ENCODE measurements at regions not wholly inside any gene's neighbourhood (a gene's known extent, or its start where the extent isn't known, plus 50 kb on each side); places are given as distances from the start of the nearest gene placed in this dataset.

- no peak for DNase-seq (ENCODE audit: low spot score in 2 of 2)
- 82 to 89% methylated on average over 1 of the region's 1 CpG for WGBS, 2 donors
- intact Hi-C loops (cut with DNase I; ENCODE audit: low total_unique reads) = no loop called here
- no peak overlapping the region for H3K4me3 ChIP-seq (ENCODE audit: low read depth, poor library complexity, severe bottlenecking)
- TF ChIP-seq POLR2A (IDR thresholded peaks at IDR 0.05) = no peak
- no peak for TF ChIP-seq CTCF (IDR thresholded peaks at IDR 0.05)
These were observed 491.9 kb upstream of the CHAC2 start for GRCh38 chr2:53275743-53276142.

GRCh38 chr2:53268626-53269025 lies 499.0 kb upstream of the CHAC2 start:
- intact Hi-C loops (cut with DNase I; ENCODE audit: low total_unique reads) = no loop called here
- WGBS, 2 donors = 64 to 91% methylated on average over 3 of the region's 3 CpGs
- H3K4me3 ChIP-seq (ENCODE audit: low read depth, poor library complexity, severe bottlenecking) = no peak overlapping the region
- no peak for DNase-seq (ENCODE audit: low spot score in 2 of 2)
- no peak for TF ChIP-seq POLR2A (IDR thresholded peaks at IDR 0.05)
- TF ChIP-seq CTCF (IDR thresholded peaks at IDR 0.05) = no peak

- 59 to 75% methylated on average over 2 of the region's 2 CpGs for WGBS, 2 donors
- intact Hi-C loops (cut with DNase I; ENCODE audit: low total_unique reads) = no loop called here
- TF ChIP-seq CTCF (IDR thresholded peaks at IDR 0.05) = no peak
- DNase-seq (ENCODE audit: low spot score in 2 of 2) = no peak
- no peak overlapping the region for H3K4me3 ChIP-seq (ENCODE audit: low read depth, poor library complexity, severe bottlenecking)
These were observed 499.5 kb upstream of the CHAC2 start for GRCh38 chr2:53268086-53268485.

GRCh38 chr2:53265544-53266299 lies 501.9 kb upstream of the CHAC2 start:
- intact Hi-C loops (cut with DNase I; ENCODE audit: low total_unique reads) = no loop called here
- no peak for DNase-seq (ENCODE audit: low spot score in 2 of 2)
- TF ChIP-seq POLR2A (IDR thresholded peaks at IDR 0.05) = no peak
- no peak for TF ChIP-seq CTCF (IDR thresholded peaks at IDR 0.05)
- 85 to 90% methylated on average over 3 of the region's 3 CpGs for WGBS, 2 donors
- no peak overlapping the region for H3K4me3 ChIP-seq (ENCODE audit: low read depth, poor library complexity, severe bottlenecking)

GRCh38 chr2:53260568-53260967 lies 507.0 kb upstream of the CHAC2 start:
- no peak for DNase-seq (ENCODE audit: low spot score in 2 of 2)
- TF ChIP-seq POLR2A (IDR thresholded peaks at IDR 0.05) (no peak), CTCF (IDR thresholded peaks at IDR 0.05) (no peak)
- intact Hi-C loops (cut with DNase I; ENCODE audit: low total_unique reads) = no loop called here
- no peak overlapping the region for H3K4me3 ChIP-seq (ENCODE audit: low read depth, poor library complexity, severe bottlenecking)
- WGBS, 2 donors = 88 to 91% methylated on average over 5 of the region's 5 CpGs

Measured in lower leg skin (tissue), 4 donors.